ENCODE measurements at regions not wholly inside any gene's neighbourhood (a gene's known extent, or its start where the extent isn't known, plus 50 kb on each side); places are given as distances from the start of the nearest gene placed in this dataset.

DNA sequence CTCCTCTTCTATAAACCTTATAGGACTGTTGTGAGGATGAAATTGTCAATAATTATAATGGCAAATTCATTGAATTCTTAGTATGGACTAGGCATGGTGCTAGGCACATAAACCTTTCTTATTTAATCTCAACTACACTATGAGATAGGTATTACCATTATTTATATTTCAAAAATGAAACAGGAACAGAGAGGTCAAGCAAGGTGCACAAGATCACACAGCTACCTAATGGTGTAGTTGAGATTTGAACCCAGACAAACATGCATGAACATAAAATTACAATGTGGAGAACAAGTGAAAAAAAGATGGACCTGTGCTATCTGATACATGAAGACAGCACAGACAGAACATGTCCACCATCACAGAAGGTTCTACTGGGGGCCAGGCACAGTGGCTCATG lies 156.7 kb downstream of the AXIN2 start:
- no peak for DNase-seq

GRCh38 chr17:65403626-65404025 lies 157.8 kb downstream of the AXIN2 start:
- DNase-seq: no peak

- no peak for DNase-seq
Measured at GRCh38 chr17:65402513-65403496, 158.6 kb downstream of the AXIN2 start.

DNA sequence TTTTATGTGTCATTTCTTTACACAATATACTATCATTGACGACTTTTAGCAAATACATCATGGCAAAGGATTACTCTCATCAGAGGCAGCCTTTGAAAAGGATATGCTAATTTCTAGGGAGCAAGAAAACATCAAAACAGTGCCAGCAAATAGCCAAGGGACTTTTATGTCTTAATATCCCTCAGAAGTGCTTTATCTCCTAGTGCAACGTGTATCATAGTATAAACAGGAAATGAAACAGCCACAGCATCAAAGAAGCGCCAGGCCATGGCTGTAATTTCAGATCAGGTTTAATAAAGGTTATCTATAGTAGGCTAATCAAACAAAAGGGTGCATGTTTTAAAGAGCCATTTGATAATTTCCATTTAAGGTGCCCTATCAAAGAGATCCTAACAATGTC lies 159.9 kb downstream of the AXIN2 start:
- DNase-seq: no peak

DNA sequence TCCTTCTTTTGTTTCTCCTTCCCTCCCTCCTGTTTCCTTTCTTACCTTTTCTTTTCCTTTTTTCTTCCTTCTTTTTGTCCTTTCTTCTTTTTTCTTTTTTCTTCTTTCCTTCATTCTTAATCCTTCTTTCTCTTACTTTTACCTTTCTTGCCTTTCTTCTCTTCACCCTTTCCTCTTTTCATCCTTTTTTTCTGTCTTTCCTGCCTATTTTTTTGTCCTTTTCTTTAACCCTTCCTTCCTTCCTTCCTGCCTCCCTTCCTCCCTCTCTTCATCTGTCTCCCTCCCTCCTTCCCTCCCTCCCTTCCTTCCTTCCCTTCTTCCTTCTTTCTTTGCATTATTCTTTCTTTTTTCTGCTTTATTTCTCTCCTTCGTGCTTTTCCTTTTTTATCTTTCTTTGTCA lies 160.7 kb downstream of the AXIN2 start:
- no peak for DNase-seq

DNA sequence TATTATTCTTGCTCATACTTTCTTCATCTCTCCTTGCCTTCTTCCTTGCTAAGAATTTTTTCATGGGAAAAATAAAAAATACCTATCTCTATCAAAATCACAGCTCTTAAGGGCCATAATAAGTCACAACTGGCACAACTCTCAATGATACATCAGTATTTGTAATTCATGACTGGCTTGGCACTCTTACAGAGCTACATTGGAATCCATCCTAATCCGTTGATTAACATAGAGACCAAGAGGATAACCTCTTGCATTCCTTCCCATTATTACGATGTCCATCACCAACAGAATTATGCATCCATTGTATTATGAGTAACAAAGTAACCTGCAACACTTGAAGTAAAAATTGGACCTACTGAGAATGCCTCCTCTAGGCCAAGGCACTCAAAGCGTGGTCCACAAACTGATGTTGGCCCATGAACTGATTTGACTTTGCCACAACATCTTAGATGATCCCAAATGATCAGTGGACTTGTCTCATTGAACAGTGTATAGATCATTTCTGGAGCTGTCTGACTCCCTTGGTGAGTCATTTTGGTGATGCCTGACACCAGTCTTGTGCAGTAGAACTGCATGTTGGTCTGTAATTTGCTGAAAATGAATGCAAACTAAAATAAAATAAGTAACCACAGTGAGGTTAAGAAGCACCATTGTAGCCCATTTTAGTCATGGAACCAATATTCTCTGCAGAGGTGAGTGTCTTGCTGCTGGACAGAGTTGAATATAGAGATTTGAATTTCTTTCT lies 163.2 kb downstream of the AXIN2 start:
- DNase-seq: no peak

DNA sequence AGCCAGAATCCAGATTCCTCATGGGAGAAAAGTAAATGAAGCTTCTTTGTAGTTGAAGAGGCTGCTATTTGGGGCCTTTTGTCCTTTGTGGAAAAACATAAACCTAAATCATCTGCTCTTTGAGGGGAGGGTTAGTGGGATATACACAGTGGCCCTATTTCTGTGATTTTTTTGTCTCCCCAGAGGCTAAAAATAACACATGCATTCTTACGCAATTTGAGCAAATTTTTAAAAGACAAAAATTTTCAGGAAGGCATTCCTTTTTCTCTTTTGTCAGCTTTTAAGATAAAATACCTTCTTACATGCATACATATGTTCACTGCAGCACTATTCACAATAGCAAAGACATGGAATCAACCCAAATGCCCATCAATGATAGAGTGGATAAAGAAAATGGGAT lies 165.5 kb downstream of the AXIN2 start:
- no peak for DNase-seq

- DNase-seq: no peak
Measured at GRCh38 chr17:65394811-65395472, 166.5 kb downstream of the AXIN2 start.

DNA sequence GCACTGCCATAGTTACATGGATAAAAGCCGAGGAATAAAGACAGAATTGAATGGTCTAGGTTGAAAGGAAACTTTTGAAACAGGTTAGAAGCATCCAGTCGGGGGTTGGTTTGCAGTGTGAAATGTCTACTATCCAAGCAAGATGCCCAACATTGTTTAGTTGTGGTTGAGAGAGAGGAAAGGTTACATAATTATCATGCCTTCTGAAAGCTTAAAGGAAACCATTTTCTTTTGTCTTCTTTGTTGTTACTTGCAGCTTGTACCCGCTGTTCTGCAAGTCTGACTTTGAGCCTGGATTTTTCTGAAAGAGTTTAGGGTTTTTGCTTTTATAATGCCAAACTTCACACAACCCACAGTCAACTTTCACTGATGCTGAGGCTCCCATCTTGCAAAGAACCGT lies 167.9 kb downstream of the AXIN2 start:
- DNase-seq: no peak

DNA sequence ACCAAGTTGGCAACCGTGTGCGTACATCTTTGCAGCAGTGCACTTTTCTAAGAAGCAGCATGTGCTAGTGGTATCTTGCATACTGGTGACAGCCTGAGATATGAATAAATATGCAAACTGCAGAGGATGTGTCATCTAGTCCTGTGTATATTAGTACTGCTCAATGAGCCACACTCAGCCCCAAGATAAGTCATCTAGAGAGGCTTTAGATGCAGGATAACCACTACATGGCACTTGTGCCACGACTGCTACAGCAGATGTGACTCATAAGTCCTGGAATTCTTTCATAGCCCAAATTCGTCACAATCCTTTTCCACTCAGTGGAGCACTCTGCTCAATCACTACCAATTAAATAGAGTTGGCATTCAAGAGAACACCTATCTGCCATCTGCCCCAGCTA lies 171.5 kb downstream of the AXIN2 start:
- no peak for DNase-seq

DNA sequence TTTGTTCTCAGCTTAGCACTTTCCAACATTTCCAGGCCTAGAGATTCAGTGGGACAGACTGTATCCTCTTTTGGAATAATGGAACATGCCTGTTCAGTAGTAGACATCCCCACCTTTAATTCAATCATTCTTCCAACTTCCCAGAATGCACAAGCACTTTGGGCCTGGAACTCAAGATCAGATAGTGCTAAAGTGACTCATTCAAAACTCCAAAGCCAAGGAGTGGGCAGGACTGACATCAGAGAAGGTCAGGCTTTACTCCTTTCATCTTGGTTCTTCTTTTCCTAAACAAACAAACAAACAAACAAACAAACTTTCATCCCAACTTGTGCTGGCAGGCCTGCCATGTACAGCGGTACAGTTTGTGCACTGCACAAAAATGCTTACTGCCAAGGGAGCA lies 172.0 kb downstream of the AXIN2 start:
- DNase-seq: no peak

DNA sequence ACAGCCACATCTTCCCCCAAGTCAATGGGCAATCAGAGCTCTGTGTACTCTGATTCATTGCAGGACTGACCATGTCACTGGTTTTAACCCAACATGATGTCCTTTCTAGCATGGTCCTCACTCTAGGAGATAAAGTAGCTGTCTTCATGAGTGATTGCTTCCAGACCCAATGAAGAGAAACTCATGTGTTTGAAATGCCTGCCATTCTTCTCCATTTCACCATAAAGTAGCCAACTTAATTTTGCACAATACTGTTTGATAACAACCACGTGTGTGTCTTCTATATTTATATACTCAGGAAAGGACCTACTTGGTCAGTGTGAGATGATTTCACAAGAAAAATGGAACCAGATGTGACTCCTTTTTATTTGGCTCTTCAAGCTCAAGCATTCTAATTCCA lies 172.5 kb downstream of the AXIN2 start:
- DNase-seq: no peak

GRCh38 chr17:65387322-65387721 lies 174.1 kb downstream of the AXIN2 start:
- DNase-seq: no peak

GRCh38 chr17:65385726-65386125 lies 175.7 kb downstream of the AXIN2 start:
- DNase-seq: no peak

DNA sequence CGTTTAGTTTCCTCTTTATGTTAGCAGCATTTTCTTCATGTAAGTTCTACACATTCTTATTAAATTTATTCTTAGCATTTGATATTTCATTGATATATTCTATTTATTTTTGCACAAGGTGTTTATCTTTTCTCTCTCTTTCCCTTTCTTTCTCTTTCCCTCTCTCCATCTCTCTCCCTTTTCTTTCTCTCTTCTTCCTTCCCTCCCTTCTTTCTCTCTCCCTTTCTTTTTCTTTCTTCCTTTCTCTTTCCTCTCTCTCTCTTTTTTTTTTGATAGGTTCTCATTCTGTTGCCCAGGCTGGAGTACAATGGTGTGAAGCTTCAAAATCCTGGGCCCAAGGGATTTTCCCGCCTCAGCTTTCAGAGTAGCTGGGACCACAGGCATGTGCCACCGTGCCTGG lies 176.4 kb downstream of the AXIN2 start:
- DNase-seq: no peak

DNA sequence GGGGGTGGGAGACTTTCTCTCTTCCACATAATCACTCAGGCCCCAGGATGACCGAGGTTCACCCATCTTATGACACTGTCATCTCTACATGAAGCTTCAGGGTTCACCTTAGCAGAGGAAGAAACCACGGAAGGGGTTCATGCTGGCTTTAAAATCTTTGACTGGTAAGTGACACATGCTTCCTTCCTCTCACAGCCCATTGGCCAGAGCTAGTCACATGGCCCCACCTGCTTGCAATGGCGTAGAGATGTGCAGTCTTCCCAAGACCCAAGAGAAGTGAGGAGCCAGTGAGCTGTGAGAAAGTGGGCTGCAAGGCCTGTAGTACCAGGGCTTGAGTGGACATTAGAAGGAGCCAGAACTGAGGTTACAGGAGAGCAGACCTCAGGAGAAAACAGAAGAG lies 180.3 kb downstream of the AXIN2 start:
- no peak for DNase-seq

- DNase-seq: no peak
Measured at GRCh38 chr17:65374966-65375365, 186.5 kb downstream of the AXIN2 start.

GRCh38 chr17:65371702-65372101 lies 189.7 kb downstream of the AXIN2 start:
- DNase-seq: no peak

- no peak for DNase-seq
Measured at GRCh38 chr17:65370669-65371131, 190.7 kb downstream of the AXIN2 start.

DNA sequence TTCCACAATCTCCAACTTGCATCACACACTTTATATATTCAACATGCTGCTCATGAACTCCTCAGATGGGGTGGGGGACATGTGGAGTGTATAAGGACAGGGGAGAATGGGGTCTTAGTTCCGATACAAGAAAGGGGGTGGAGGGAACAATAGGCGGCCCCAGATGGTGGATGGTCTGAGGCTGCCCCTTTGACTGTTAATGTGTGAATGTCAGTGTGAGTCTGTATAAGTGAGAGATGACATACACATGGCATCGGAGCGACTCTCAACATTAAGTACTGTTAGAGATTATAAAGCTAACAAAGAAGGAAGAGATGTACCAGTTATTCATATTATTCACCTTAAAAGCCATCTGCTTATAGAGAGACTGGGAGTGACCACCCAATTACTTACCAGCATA lies 193.1 kb downstream of the AXIN2 start:
- DNase-seq: no peak

DNA sequence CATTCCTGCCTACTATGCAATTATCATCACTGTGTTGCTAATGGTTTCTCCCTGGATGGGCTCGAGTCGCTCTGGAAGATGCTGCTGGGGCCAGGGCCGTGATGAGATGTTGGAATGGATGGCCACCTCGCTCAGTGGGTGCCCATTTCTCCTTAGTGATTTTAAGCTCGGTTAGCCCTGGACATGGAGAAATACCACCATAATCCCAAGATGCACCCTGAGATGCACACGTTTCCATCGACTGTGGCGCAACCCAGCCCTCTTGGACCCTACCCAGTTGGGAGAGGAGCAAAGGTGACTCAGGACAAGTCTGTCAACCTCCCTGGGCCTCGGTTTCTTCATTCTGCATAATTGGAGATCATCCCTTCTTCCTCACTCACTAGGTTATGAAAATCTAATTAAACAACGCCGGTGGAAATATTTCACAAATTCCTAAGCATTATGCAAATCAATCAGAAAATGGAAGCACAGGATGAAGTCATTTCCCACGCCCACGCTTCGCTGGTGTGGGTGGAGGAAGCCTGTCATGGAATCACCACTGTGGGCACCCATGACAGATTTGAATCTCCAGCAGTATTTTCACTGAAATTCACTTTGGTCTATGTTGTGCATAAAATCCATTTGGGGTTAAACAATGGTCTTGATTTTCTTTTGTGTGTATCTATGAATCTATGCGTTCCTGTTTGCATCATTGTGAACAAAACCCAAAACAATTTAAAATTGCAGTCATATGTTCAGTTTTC lies 195.2 kb downstream of the AXIN2 start:
- DNase-seq: peak; percentile 86

DNA sequence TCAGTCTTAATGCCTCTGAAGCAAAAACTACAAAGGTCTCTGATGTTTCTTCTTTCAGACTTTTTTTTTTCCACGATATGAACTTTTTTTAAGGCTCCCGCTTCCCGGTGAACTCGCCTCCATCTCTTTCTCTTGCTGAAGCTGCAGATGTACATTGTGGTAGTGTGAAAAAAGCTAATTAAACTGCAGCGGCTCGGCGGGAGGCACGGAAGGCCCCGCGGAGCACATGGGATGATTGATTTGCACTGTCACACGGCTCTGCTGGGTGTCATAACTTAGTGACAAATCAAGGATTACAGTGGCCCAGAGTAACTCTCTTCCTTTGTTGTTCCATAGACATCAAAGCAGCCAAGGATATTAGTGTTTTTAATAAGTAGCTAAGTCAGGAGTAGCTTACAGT lies 196.3 kb downstream of the AXIN2 start:
- no peak for DNase-seq

DNA sequence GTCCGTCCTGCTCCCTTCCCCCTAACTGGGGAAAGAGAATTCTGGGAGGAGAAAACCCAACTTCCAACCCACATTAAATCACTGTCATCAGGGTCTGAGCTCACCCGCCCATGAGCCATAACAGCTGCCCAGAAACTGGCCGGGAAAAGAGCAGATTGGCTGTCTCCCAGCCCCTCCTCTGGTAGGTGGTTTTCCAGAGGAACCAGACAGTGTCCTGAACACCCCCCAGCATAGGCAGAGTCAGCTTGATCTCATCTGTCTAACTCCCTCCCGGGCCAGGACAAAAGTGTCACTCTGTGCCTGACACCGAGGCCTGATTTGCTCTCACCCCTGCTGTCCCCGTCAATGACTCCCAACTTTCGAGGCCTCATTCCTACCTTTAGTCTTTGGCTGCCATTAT lies 197.0 kb downstream of the AXIN2 start:
- no peak for DNase-seq
